Uterus (tissue), 3 donors: ENCODE measurements at regions not wholly inside any gene's neighbourhood (a gene's known extent, or its start where the extent isn't known, plus 50 kb on each side); places are given as distances from the start of the nearest gene placed in this dataset.
"Not testable (repeated sequence)": the region's sequence is repeated elsewhere in the genome, so short reads cannot be mapped to it uniquely, and the experiment has no call there.

ENCODE experiments used
- DNase-seq, 2 donors: peaks; one replicate each; pipeline ENCODE4 v3.0.0-alpha.2; 2019 to 2020
- H3K27ac ChIP-seq, 2 donors: fragments of 200-600 bp; sonication (generic); 1 replicate in 1 of 2; 2 replicates in 1 of 2; pipeline ENCODE4 v1.5.1; 2016 to 2018
- H3K27me3 ChIP-seq, 2 donors: fragments of 200-600 bp; sonication (generic); one replicate each; pipeline ENCODE4 v1.5.1; 2018 to 2019; ENCODE audit warnings: control low read depth in 1 of 2
- H3K36me3 ChIP-seq, 2 donors: fragments of 200-600 bp; sonication (generic); one replicate each; pipeline ENCODE4 v1.5.1; 2019; ENCODE audit warnings: control low read depth in 1 of 2
- H3K4me1 ChIP-seq, 2 donors: fragments of 200-600 bp; sonication (generic); one replicate each; pipeline ENCODE4 v1.5.1; 2018 to 2019; ENCODE audit warnings: control low read depth in 1 of 2
- H3K4me3 ChIP-seq, 2 donors: fragments of 200-600 bp; sonication (generic); 1 replicate in 1 of 2; 2 replicates in 1 of 2; pipeline ENCODE4 v1.5.1; 2018 to 2019; ENCODE audit warnings: mild to moderate bottlenecking in 1 of 2
- H3K9me3 ChIP-seq, 2 donors: fragments of 200-600 bp; sonication (generic); one replicate each; pipeline ENCODE4 v1.5.1; 2019; ENCODE audit warnings: control low read depth in 1 of 2
- CTCF ChIP-seq, 4 experiments: fragments of 200-600 bp in 2 of 4; fragments of 450-650 bp in 2 of 4; sonication (generic) in 2 of 4; IDR thresholded peaks; one replicate each; pipeline ENCODE4 v1.5.1; 2016 to 2019; ENCODE audit warnings: antibody characterized with exemption in 4 of 4, mild to moderate bottlenecking in 2 of 4, moderate library complexity in 1 of 4
- POLR2A ChIP-seq, 2 donors: fragments of 450-650 bp; IDR thresholded peaks; one replicate each; pipeline ENCODE4 v1.6.1; 2016; ENCODE audit warnings: antibody characterized with exemption in 2 of 2, mild to moderate bottlenecking in 1 of 2, moderate library complexity in 1 of 2
- intact Hi-C: fragments of 100-400 bp; cut with DNase I; formaldehyde crosslinking; loops from one replicate; pipeline ENCODE4 v1.15.1; 2023; ENCODE audit warnings: low total_unique reads
- donor health status: DM: yes; HTN: yes; CAD: no.

- Histone ChIP-seq H3K9me3 (no peaks in the 10 kb centered on the region), H3K27me3 (peaks cover 0 to 6% of the 10 kb centered on the region in 2 donors), H3K4me1 (no peaks in the 10 kb centered on the region), H3K4me3 (no peak overlapping the region), H3K27ac (no peak overlapping the region), H3K36me3 (no peaks in the 10 kb centered on the region)
- TF ChIP-seq POLR2A (IDR thresholded peaks at IDR 0.05) (no peak), CTCF (IDR thresholded peaks at IDR 0.05) (no peak)
- DNase-seq: no peak
- intact Hi-C loops: no loop called here
Observed at GRCh38 chr17:72385475-72385874, 264.7 kb downstream of the SOX9 start.

- intact Hi-C loops: not testable (repeated sequence)
Observed at GRCh38 chr17:72386173-72386572, 265.4 kb downstream of the SOX9 start.

GRCh38 chr17:72386619-72387237, 265.9 kb downstream of the SOX9 start:
- H3K27me3 ChIP-seq: peaks cover 0 to 6% of the 10 kb centered on the region in 2 donors
- no peak for DNase-seq
- TF ChIP-seq POLR2A (IDR thresholded peaks at IDR 0.05): no peak
- no peak for TF ChIP-seq CTCF (IDR thresholded peaks at IDR 0.05)
- no peaks in the 10 kb centered on the region for H3K4me1 ChIP-seq
- no peaks in the 10 kb centered on the region for H3K9me3 ChIP-seq
- H3K4me3 ChIP-seq: no peak overlapping the region
- intact Hi-C loops: no loop called here
- no peaks in the 10 kb centered on the region for H3K36me3 ChIP-seq
- H3K27ac ChIP-seq: no peak overlapping the region

More at GRCh38 chr17:72386173-72386572, 265.4 kb downstream of the SOX9 start:
- H3K4me3 ChIP-seq, H3K4me1 ChIP-seq, H3K27ac ChIP-seq, H3K36me3 ChIP-seq, H3K9me3 ChIP-seq, DNase-seq, H3K27me3 ChIP-seq: not testable (repeated sequence)

- H3K36me3 ChIP-seq: no peaks in the 10 kb centered on the region
- no peaks in the 10 kb centered on the region for H3K4me1 ChIP-seq
- intact Hi-C loops: no loop called here
- DNase-seq: no peak
- no peaks in the 10 kb centered on the region for H3K9me3 ChIP-seq
- no peak overlapping the region for H3K27ac ChIP-seq
- no peak for TF ChIP-seq CTCF (IDR thresholded peaks at IDR 0.05)
- no peak for TF ChIP-seq POLR2A (IDR thresholded peaks at IDR 0.05)
- no peak overlapping the region for H3K4me3 ChIP-seq
- H3K27me3 ChIP-seq: peaks cover 0 to 4% of the 10 kb centered on the region in 2 donors
Observed at GRCh38 chr17:72387487-72387886, 266.7 kb downstream of the SOX9 start.

- peaks cover 0 to 3% of the 10 kb centered on the region in 2 donors for H3K27me3 ChIP-seq
- H3K4me1 ChIP-seq: no peaks in the 10 kb centered on the region
- TF ChIP-seq POLR2A (IDR thresholded peaks at IDR 0.05) (no peak), CTCF (IDR thresholded peaks at IDR 0.05) (no peak)
- no peak overlapping the region for H3K27ac ChIP-seq
- no peak overlapping the region for H3K4me3 ChIP-seq
- no peaks in the 10 kb centered on the region for H3K9me3 ChIP-seq
- no peak for DNase-seq
- intact Hi-C loops: no loop called here
- H3K36me3 ChIP-seq: no peaks in the 10 kb centered on the region
Observed at GRCh38 chr17:72387969-72388368, 267.1 kb downstream of the SOX9 start.
